22Rv1 (cell line): ENCODE measurements at regions not wholly inside any gene's neighbourhood (a gene's known extent, or its start where the extent isn't known, plus 50 kb on each side); places are given as distances from the start of the nearest gene placed in this dataset.

Experiments
- H3K27ac ChIP-seq: fragments of 450-650 bp; 2 replicates; pipeline ENCODE4 v1.5.1; 2017
- CTCF ChIP-seq: fragments of 450-650 bp; IDR thresholded peaks from 2 replicates; pipeline ENCODE4 v1.5.1; 2017; ENCODE audit warnings: mild to moderate bottlenecking
- ZFX ChIP-seq: fragments of 450-650 bp; IDR thresholded peaks from 2 replicates; pipeline ENCODE4 v1.6.1; 2017; ENCODE audit warnings: antibody characterized with exemption, borderline replicate concordance

DNA sequence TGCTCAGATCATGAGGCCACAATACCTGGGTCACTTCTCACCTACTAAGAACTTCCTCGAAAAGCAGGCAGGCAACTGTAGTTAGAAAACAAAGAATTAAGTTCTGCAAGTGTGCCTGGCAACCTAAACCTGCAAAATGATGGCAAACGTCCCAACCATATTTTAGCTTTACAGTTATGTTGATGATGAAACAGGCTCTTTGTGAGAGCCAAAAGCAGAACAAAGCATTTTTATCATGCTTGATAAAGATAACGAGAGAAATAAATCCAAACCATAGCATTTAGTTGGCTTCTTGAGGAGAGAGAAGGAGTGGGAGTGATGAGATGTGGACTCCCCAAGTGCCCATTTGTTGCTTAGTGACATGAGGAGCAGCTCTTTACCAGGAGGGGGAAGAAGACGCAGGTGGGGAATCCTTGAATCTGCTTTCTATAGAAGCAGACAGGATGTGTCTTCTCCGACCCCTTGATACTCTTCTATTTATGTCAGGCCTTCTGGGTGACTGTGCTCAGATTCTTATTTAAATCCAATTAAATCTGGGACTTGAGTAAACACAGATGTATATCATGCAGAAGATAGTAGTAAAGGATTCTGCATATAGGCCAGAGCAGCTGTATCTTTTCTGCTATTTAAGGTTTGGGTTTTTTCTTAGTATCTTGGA, 221.2 kb downstream of the TMEM167A start:
- no peak overlapping the region for H3K27ac ChIP-seq
- TF ChIP-seq ZFX (no peak), CTCF (no peak)

DNA sequence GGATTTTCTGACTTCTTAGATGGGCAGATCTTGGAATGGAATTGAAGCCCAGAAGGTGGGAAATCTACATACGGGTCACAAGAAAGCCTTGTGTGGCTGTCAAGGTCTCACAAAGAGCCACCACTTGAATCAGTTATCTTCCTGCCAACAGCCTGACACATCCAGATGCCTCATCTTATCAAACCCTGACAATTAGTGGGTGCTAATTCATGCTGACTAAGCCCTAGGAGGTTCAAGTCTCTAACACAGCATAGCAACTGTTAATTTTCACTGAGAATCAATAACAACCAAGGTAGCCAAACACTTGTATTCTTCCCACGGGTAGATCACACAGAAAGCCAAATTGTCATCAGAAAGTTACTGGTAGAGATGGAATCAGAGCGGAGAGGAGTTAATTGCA, 222.2 kb downstream of the TMEM167A start:
- no peak for TF ChIP-seq CTCF
- no peak for TF ChIP-seq ZFX
- no peak overlapping the region for H3K27ac ChIP-seq

DNA sequence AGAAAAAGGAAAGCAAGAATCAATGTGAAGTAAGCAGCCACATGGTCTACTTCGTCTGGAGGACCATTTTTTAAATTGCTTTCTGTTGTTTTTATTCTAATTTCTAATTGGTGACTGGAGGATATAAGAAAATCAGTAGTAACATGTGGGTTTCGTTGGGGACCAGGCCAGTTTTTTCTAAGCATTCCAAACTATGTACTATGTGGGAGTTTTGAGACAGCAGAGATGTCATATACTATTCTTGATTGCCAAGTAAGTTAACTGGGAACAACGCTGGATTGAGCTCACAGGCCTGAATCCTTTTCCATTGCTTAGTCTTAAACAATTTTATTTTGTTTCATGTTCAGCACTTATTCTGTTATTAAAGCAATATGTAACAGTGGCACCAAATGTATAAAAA, 225.7 kb downstream of the TMEM167A start:
- no peak for TF ChIP-seq ZFX
- no peak for TF ChIP-seq CTCF

GRCh38 chr5:82850393-82850792, 226.8 kb downstream of the TMEM167A start:
- TF ChIP-seq CTCF (no peak), ZFX (no peak)

More for the DNA sequence above, 225.7 kb downstream of the TMEM167A start:
- H3K27ac ChIP-seq = no peak overlapping the region

GRCh38 chr5:82849885-82850284, 227.3 kb downstream of the TMEM167A start:
- no peak overlapping the region for H3K27ac ChIP-seq
- TF ChIP-seq CTCF (no peak), ZFX (no peak)

More at GRCh38 chr5:82850393-82850792, 226.8 kb downstream of the TMEM167A start:
- H3K27ac ChIP-seq = no peak overlapping the region

DNA sequence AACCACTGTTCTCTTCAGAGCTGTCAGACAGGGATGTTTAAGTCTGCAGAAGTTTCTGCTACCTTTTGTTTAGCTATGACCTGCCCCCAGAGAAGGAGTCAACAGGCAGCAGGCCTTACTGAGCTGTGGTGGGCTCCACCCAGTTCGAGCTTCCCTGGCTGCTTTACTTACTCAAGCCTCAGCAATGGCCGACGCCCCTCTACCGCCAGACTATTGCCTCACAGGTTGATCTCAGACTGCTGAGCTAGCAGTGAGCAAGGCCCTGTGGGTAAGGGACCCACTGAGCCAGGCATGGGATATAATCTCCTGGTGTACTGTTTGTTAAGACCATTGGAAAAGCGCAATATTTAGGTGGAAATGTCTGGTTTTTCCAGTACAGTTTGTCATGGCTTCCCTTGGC, 229.6 kb downstream of the TMEM167A start:
- TF ChIP-seq ZFX (no peak), CTCF (no peak)
- H3K27ac ChIP-seq = no peak overlapping the region

DNA sequence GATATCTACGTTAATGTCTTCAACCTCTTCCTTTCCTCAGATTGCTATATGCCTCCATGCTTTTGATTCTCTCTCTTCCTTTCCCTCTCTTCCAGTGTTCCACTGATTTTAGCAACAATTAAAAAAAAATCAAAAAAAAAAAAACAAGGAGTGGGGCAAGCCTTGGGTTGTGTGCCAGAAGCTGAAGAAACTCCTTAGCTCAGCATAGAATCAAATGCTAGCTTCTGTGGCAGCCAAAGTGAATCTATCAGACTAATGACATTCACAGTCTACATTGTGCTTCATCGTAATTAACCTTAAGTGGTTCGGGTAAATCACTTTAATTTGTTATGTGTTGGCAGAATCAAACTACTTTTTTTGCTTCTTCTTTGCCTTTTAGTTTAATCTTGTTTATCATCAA, 237.3 kb downstream of the TMEM167A start:
- H3K27ac ChIP-seq = no peak overlapping the region
- no peak for TF ChIP-seq CTCF
- TF ChIP-seq ZFX = no peak
